HG02610 (cell line): ENCODE measurements at regions not wholly inside any gene's neighbourhood (a gene's known extent, or its start where the extent isn't known, plus 50 kb on each side); places are given as distances from the start of the nearest gene placed in this dataset.

ENCODE experiments used
- ATAC-seq: cut with Tn5 transposase; IDR thresholded peaks from one replicate; pipeline ENCODE4 v1.9.1; 2021; ENCODE audit warnings: mild to moderate bottlenecking, moderate library complexity; ENCODE audit not compliant: unreplicated experiment

DNA sequence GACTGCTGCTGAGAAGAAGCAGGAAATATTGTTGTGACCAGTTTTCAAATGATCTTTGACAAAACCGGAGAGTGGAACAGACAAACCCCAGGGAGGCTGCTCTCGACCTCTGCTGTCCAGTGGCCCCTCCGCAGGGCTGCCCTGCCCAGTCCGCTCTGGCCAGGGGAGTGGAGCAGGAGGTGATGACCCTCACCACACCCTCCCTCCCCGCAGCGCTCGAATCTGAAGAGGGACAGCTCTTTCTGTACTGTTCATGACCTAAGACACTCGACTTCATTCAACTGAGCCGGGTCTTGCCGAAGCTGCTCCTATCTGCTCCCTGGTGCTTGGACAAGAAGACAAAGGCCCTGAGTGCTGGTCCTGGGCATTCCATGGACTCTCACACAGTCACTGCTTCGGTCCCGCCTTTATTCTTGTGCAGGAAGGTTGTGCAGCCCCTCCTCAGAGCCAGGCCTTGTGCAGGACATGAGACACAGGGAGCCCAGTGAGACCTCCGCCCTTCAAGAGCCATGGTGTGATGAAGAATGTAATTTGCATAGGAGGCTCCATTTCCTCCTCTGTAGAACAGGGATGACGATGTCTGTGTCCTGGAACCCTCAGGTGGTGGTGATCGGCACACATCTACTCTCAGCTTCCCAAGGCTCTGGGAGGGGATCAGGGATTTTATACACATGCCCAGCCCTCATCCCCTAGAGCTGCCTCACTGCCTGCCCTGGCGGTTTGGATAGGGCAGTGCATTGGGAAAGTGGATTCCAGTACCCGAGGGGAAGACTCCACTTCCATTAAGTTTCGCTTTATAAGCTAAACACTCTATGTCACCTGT is 97.1 kb upstream of the PRR20G start:
- ATAC-seq = no peak

GRCh38 chr3:127383656-127384179 is 95.9 kb upstream of the PRR20G start:
- no peak for ATAC-seq

- ATAC-seq = no peak
Observed at GRCh38 chr3:127377801-127378655, 90.2 kb upstream of the PRR20G start.

GRCh38 chr3:127375151-127375930 is 87.5 kb upstream of the PRR20G start:
- ATAC-seq = no peak

GRCh38 chr3:127374086-127375010 is 86.5 kb upstream of the PRR20G start:
- ATAC-seq = no peak

GRCh38 chr3:127373441-127374085 is 85.7 kb upstream of the PRR20G start:
- no peak for ATAC-seq

- no peak for ATAC-seq
Observed at GRCh38 chr3:127371846-127372245, 84.0 kb upstream of the PRR20G start.

DNA sequence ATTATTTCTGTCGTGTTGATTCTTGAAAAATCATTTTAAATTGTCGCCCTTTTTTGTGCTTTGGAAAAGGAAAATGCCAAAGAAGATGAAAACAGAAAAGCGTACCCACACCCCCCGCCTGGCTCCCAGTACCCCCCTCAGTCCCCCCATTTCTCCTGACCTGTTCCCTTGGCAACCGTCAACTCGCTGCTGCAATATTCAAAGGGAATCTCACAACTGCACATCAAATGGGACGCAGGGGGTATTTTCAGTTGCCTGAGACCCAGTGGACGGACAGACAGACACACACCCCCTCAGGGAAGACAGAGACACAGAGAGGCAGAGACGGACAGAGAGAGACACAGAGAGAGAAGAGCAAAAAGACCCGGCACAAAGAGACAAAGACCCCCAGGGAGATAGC is 83.5 kb upstream of the PRR20G start:
- no peak for ATAC-seq

GRCh38 chr3:127370906-127371305 is 83.1 kb upstream of the PRR20G start:
- ATAC-seq = no peak

GRCh38 chr3:127369356-127369935 is 81.6 kb upstream of the PRR20G start:
- ATAC-seq = no peak

GRCh38 chr3:127368186-127369032 is 80.6 kb upstream of the PRR20G start:
- no peak for ATAC-seq

- no peak for ATAC-seq
Observed at GRCh38 chr3:127367593-127367992, 79.7 kb upstream of the PRR20G start.

DNA sequence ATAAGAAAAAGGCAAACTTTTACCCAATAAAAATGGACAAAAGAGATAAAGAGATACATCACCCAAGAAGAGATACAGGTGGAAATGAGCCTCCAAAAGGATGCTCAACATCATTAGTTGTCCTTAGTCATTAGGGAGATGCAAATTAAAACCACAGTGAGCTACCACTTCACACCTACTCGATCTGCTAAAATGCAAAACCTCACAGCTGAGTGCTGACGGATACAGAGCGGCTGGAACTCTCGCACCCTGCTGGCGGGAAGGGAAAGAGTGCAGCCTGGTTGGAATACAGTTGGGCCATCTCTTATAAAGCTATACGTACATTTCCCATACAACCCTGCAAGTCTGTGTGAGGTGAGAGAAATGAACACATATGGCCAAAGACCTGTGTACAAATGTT is 78.5 kb upstream of the PRR20G start:
- ATAC-seq = no peak

- no peak for ATAC-seq
Observed at GRCh38 chr3:127365163-127365798, 77.4 kb upstream of the PRR20G start.

GRCh38 chr3:127363891-127364290 is 76.0 kb upstream of the PRR20G start:
- ATAC-seq = no peak

GRCh38 chr3:127363171-127363570 is 75.3 kb upstream of the PRR20G start:
- ATAC-seq = no peak

DNA sequence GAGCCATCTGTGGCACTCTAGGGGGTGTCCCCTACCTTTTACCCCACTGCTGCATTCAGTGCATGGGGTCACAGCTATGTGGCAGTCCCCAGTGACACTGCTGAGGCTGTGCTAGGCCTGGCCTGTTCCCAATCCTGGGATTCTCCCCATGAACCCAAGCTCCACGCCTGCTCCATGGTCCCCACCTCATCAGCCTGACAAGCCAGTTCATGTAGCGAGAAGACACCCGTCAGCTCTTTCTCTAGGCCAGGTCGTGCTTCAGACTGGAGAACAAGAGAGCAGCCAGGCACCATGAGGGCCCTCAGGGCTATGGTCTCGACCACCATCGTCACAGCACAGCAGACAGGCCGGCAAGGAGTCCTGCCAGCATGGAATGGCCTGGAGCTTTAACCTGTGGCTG is 72.8 kb upstream of the PRR20G start:
- no peak for ATAC-seq

DNA sequence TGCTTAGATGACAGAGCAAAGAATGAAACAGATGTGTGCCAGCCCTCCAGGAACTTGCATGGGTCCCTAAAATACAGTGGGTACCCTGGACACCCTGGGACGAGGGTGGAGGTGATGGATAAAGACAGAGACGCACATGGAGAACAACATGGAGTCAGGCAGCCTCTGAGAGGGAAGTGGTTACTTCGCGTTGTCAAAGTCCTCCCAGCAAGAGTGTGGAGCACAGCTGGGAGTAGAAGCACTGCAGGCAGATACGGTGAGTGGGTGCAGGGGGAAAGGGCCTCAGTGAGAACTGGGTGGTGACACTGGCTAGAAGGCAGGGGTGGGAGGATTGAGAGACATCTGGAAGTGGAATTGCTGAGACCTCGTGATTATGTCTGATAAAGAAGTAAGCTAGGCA is 70.8 kb upstream of the PRR20G start:
- no peak for ATAC-seq
